Lower leg skin (tissue), 3 donors: ENCODE measurements at regions not wholly inside any gene's neighbourhood (a gene's known extent, or its start where the extent isn't known, plus 50 kb on each side); places are given as distances from the start of the nearest gene placed in this dataset.

ENCODE experiments used
- POLR2A ChIP-seq, 2 donors: fragments of 450-650 bp; IDR thresholded peaks; one replicate each; pipeline ENCODE4 v1.6.1; 2016 to 2017; ENCODE audit warnings: antibody characterized with exemption in 2 of 2, mild to moderate bottlenecking in 1 of 2, moderate library complexity in 1 of 2
- TF ChIP-seq, protein P1 (sequence below), 3 donors: fragments of 450-650 bp; IDR thresholded peaks; one replicate each; pipeline ENCODE4 v1.5.1; 2016; ENCODE audit warnings: antibody characterized with exemption in 3 of 3, mild to moderate bottlenecking in 3 of 3, moderate library complexity in 2 of 3

DNA sequence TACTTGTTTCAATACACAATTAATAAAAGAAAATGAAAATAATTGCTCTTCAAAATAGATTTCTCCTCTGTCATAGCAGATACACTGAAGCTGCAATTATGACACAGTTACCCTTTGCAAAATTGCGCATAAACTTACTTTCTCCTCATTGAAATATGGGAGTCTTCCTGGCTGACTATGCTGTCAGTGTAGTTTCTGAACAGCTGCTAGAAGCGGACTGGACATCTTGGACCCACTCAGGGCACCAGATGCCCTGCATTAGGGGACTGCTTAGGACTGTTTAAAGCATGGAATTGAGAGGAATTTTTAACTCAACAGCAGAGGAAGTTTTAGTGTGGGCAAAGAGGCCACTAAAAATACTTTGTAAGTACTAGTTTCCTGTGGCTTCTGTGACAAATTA, 454.9 kb downstream of the ATP23 start:
- TF ChIP-seq, protein P1, sequence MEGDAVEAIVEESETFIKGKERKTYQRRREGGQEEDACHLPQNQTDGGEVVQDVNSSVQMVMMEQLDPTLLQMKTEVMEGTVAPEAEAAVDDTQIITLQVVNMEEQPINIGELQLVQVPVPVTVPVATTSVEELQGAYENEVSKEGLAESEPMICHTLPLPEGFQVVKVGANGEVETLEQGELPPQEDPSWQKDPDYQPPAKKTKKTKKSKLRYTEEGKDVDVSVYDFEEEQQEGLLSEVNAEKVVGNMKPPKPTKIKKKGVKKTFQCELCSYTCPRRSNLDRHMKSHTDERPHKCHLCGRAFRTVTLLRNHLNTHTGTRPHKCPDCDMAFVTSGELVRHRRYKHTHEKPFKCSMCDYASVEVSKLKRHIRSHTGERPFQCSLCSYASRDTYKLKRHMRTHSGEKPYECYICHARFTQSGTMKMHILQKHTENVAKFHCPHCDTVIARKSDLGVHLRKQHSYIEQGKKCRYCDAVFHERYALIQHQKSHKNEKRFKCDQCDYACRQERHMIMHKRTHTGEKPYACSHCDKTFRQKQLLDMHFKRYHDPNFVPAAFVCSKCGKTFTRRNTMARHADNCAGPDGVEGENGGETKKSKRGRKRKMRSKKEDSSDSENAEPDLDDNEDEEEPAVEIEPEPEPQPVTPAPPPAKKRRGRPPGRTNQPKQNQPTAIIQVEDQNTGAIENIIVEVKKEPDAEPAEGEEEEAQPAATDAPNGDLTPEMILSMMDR (IDR thresholded peaks at IDR 0.05), result no peak
- no peak for TF ChIP-seq POLR2A (IDR thresholded peaks at IDR 0.05)
